Sciatic nerve (tissue), 2 donors: ENCODE measurements at regions not wholly inside any gene's neighbourhood (a gene's known extent, or its start where the extent isn't known, plus 50 kb on each side); places are given as distances from the start of the nearest gene placed in this dataset.

Source experiments
- ATAC-seq: fragments of 200-7000 bp; cut with Tn5 transposase; one replicate; pipeline ENCODE4 v1.9.1; 2020; ENCODE audit warnings: mild to moderate bottlenecking, moderate library complexity
- DNase-seq: peaks from one replicate; pipeline ENCODE4 v3.0.0-alpha.2; 2020; ENCODE audit warnings: low spot score
- intact Hi-C: fragments of 100-400 bp; cut with DNase I; formaldehyde crosslinking; loops from one replicate; pipeline ENCODE4 v1.14.2; 2022
- donor health status: DM: no; HTN: no; CAD: no.
- donor health status: DM: no; HTN: no; CAD: no.

DNA sequence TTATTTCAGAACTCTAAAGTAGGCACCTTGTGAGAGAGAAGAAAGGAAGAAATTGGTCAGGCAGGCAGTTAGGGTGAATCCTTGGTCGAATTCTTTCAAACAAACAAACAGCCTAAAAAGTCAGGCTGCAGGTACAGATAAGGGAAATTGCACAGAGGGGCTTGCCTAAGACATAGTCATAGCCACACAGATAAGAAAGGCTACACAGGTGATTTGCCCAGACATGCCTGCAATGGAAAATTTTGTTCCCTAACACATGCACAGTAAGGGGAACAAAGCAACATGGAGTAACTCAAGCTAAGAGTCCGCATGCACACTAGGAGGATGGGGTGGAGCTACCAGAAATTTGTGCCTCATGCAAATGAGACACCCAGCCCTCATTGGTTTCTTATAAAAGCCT lies 91.4 kb upstream of the TUSC7 start:
- DNase-seq, result no peak
- intact Hi-C loops, result no loop called here
- no peak for ATAC-seq

DNA sequence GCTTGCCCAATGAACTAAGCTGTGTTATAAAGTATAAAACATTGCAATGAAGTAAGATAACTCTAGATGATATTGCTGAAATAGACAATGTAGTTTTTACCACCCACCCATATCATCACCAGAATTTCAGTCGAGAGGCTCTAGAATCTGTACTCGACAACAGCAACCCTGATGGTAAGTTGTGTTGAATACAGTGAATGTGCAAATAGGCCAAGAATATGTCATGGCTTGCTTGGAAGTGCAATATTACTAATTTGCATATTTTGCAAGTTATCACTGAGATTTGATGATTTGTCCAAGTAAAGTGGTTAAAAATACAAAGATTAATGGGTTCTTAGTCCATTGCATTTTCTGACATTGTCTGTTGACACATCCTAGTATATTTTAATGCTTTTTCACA lies 90.6 kb upstream of the TUSC7 start:
- ATAC-seq (no peak), DNase-seq (no peak)
- intact Hi-C loops, result no loop called here

DNA sequence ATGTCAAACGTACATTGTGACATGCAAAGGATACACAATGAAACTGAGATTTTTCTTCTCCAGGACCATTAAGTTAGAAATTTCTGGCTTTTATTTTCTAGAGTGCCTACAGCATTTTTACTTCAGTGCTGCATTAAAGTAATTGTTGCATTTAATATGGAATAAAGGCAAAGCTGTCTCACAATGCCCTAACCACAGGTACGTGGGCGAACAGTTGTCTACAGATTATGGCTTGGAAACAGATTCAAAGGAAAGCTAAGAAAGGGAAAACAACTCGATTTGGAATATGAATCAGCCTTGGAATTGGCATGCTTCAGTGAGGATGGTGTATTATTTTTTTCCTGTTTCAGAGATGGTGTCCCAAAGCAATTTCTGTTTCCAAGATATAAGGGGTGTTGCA lies 79.1 kb upstream of the TUSC7 start:
- ATAC-seq (no peak), DNase-seq (no peak)
- intact Hi-C loops, result no loop called here

DNA sequence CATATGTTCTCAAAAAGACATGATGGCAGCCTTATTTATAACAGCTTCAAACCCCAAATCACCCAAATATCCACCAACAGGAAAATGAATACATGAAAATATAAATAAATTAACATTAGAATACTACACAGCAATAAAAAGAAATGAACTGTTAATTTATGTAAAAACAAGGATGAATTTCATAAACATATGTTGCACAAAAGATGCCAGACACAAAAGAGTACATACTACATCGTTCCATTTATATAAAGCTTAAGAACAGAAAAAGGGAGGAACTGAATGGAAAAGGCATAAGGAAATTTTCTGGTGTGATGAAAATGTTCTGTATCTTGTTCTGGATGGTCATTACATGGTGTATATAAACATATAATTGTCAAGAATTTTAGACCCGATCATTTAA lies 69.9 kb upstream of the TUSC7 start:
- no peak for ATAC-seq
- intact Hi-C loops, result no loop called here
- no peak for DNase-seq

DNA sequence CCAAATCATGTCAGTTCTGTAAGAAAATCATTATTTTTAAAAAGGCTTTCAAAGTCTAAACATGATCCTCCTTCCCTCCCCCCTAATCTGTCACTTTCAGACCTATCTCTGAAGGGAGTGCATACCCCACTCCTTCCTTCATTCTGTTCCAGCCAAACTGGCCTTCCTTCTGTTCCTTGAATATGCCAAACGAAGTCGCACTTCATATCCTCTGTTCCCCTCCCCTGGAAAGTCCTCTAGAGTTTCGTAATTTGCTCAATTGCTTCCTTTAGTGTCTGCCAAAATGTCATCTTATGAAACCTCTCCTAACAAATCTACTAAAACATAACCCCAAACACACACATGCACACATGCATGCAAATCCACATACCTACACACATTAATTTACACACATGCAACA lies 69.5 kb upstream of the TUSC7 start:
- ATAC-seq, result peak; percentile 65
- intact Hi-C loops, result no loop called here

DNA sequence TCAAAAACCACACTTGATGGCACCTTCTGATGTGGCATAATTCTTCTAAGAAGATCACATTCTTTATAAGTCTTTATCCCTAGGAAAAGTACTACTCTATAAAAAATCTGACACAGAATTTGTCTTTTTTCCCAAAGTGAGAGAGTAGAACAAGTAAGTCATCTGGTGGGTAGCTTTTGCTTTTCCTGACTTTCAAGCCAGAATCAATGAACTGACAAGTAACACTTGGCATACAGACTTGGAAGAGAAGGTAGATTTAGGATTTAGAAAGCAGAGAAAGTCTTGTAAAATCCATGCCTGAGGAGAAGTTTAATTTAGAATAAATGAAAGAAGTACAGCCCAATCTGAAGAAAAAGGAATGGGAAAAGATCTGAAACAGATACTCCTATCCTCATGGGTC lies 66.6 kb upstream of the TUSC7 start:
- intact Hi-C loops, result no loop called here
- no peak for ATAC-seq
- no peak for DNase-seq

More for the DNA sequence above, 69.5 kb upstream of the TUSC7 start:
- no peak for DNase-seq

DNA sequence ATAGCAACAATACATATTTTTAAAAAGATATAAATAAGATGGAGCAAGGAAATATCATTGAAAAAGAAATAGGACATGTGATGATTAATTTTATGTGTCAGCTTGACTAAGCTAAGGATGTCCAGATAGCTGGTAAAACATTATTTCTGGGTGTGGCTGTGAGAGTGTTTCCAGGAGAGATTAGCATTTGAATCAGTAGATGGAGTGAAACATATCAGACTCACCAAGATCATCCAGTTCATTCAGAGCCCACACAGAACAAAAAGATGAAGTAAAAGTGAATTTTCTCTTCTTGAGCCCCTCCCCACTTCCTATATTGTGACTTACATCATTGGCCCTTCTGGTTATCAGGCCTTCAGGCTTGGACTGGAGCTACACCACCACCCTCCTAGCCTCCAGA lies 61.6 kb upstream of the TUSC7 start:
- DNase-seq, result no peak
- ATAC-seq, result no peak
- intact Hi-C loops, result no loop called here
